Neural cell (in vitro differentiated cells): ENCODE measurements at regions not wholly inside any gene's neighbourhood (a gene's known extent, or its start where the extent isn't known, plus 50 kb on each side); places are given as distances from the start of the nearest gene placed in this dataset.

Experiments used
- H2AFZ ChIP-seq: fragments of 200-600, 300-800 bp; sonication (generic), shearing (Covaris generic); 2 replicates; pipeline ENCODE4 v1.6.0; 2014; ENCODE audit warnings: low read depth, mild to moderate bottlenecking, antibody characterized with exemption, low read length, moderate library complexity
- H3F3A ChIP-seq: fragments of 200-600 bp; shearing (Covaris generic); 2 replicates; pipeline ENCODE4 v1.6.1; 2016; ENCODE audit warnings: mild to moderate bottlenecking, moderate library complexity, mixed read lengths, antibody characterized with exemption, low read length; ENCODE audit not compliant: insufficient read depth, poor library complexity, severe bottlenecking
- H3K27ac ChIP-seq: fragments of 200-600, 300-800 bp; sonication (generic), shearing (Covaris generic); 2 replicates; pipeline ENCODE4 v1.5.1; 2014; ENCODE audit warnings: mild to moderate bottlenecking, low read length, moderate library complexity
- H3K27me3 ChIP-seq: fragments of 300-800, 200-600 bp; sonication (generic), shearing (Covaris generic); 2 replicates; pipeline ENCODE4 v1.6.0; 2014; ENCODE audit warnings: mild to moderate bottlenecking, low read depth, low read length, moderate library complexity; ENCODE audit not compliant: insufficient read depth
- H3K36me3 ChIP-seq: fragments of 300-800, 200-600 bp; sonication (generic), shearing (Covaris generic); 2 replicates; pipeline ENCODE4 v1.5.1; 2014; ENCODE audit warnings: mild to moderate bottlenecking, antibody characterized with exemption, low read length, moderate library complexity; ENCODE audit not compliant: insufficient read depth
- H3K4me2 ChIP-seq: fragments of 300-800, 200-600 bp; sonication (generic), shearing (Covaris generic); 2 replicates; pipeline ENCODE4 v1.6.0; 2014; ENCODE audit warnings: mild to moderate bottlenecking, low read length
- H3K4me3 ChIP-seq: fragments of 300-800, 200-600 bp; sonication (generic), shearing (Covaris generic); 2 replicates; pipeline ENCODE4 v1.5.1; 2014; ENCODE audit warnings: mild to moderate bottlenecking, low read length, moderate library complexity
- H3K79me2 ChIP-seq: fragments of 200-600 bp; shearing (Covaris generic); replicated peaks from 2 replicates; pipeline ENCODE4 v1.6.0; 2014; ENCODE audit warnings: mild to moderate bottlenecking, low read length, moderate library complexity; ENCODE audit not compliant: insufficient read depth
- H3K9ac ChIP-seq: fragments of 300-800, 200-600 bp; sonication (generic), shearing (Covaris generic); 2 replicates; pipeline ENCODE4 v1.6.1; 2016; ENCODE audit warnings: mild to moderate bottlenecking, low read length, mixed read lengths
- H3K9me2 ChIP-seq: fragments of 200-600 bp; shearing (Covaris generic); 2 replicates; pipeline ENCODE4 v1.6.1; 2016; ENCODE audit warnings: mild to moderate bottlenecking, low read length, mixed read lengths; ENCODE audit not compliant: insufficient read depth
- H3K9me3 ChIP-seq: fragments of 200-600, 300-800 bp; sonication (generic), shearing (Covaris generic); 2 replicates; pipeline ENCODE4 v1.6.1; 2016; ENCODE audit warnings: mild to moderate bottlenecking, mixed run types, low read length, moderate library complexity, mixed read lengths
- H4K20me1 ChIP-seq: fragments of 200-600 bp; shearing (Covaris generic); 2 replicates; pipeline ENCODE4 v1.6.1; 2016; ENCODE audit warnings: mild to moderate bottlenecking, mixed run types; ENCODE audit not compliant: insufficient read depth
- CTCF ChIP-seq: fragments of 450-650 bp; IDR thresholded peaks from 2 replicates; pipeline ENCODE4 v1.5.1; 2014; ENCODE audit warnings: antibody characterized with exemption, mild to moderate bottlenecking, moderate library complexity; ENCODE audit not compliant: poor library complexity, severe bottlenecking
- EP300 ChIP-seq: fragments of 450-650 bp; conservative IDR thresholded peaks from 2 replicates; pipeline ENCODE4 v1.6.1; 2014; ENCODE audit warnings: antibody characterized with exemption, mild to moderate bottlenecking, moderate library complexity; ENCODE audit not compliant: poor library complexity, severe bottlenecking
- EZH2 ChIP-seq: fragments of 200-600, 300-800 bp; shearing (Covaris generic), sonication (generic); IDR thresholded peaks from 2 replicates; pipeline ENCODE4 v1.6.1; 2014; ENCODE audit warnings: antibody characterized with exemption, low read length, borderline replicate concordance, mild to moderate bottlenecking; ENCODE audit not compliant: insufficient read depth, poor library complexity, severe bottlenecking
- MXI1 ChIP-seq: fragments of 450-650 bp; conservative IDR thresholded peaks from 2 replicates; pipeline ENCODE4 v1.6.1; 2014; ENCODE audit warnings: antibody characterized with exemption, mild to moderate bottlenecking; ENCODE audit not compliant: poor library complexity, severe bottlenecking
- POLR2AphosphoS5 ChIP-seq: IDR thresholded peaks from 2 replicates; pipeline ENCODE4 v1.6.1; 2012
- RAD21 ChIP-seq: fragments of 450-650 bp; conservative IDR thresholded peaks from 2 replicates; pipeline ENCODE4 v1.6.1; 2014; ENCODE audit warnings: antibody characterized with exemption, mild to moderate bottlenecking, moderate library complexity
- REST ChIP-seq: IDR thresholded peaks from 2 replicates; pipeline ENCODE4 v1.6.1; 2012; ENCODE audit warnings: borderline replicate concordance
- SMC3 ChIP-seq: fragments of 450-650 bp; conservative IDR thresholded peaks from 2 replicates; pipeline ENCODE4 v1.6.1; 2014; ENCODE audit warnings: antibody characterized with exemption, mild to moderate bottlenecking, moderate library complexity; ENCODE audit not compliant: poor library complexity
- TAF1 ChIP-seq: IDR thresholded peaks from 2 replicates; pipeline ENCODE4 v1.6.1; 2012; ENCODE audit warnings: low read depth

- Histone ChIP-seq H3K4me2 (no peak overlapping the region), H3K4me3 (no peak overlapping the region), H4K20me1 (no peaks in the 10 kb centered on the region), H3K27me3 (no peaks in the 10 kb centered on the region), H3K9me3 (no peaks in the 10 kb centered on the region), H3K36me3 (no peaks in the 10 kb centered on the region), H3K9me2 (no peaks in the 10 kb centered on the region), H3K9ac (no peak overlapping the region), H3F3A (no peaks in the 10 kb centered on the region), H3K79me2 (no peaks in the 10 kb centered on the region), H2AFZ (no peak overlapping the region), H3K27ac (no peak overlapping the region)
- no peak for TF ChIP-seq MXI1
- TF ChIP-seq TAF1: no peak
- TF ChIP-seq REST: no peak
Observed at GRCh38 chr14:21978999-21979314, 305.3 kb upstream of the OR4E1 start.

GRCh38 chr14:21978184-21978998 lies 304.8 kb upstream of the OR4E1 start:
- Histone ChIP-seq H3K27me3 (no peaks in the 10 kb centered on the region), H2AFZ (no peak overlapping the region), H3K9ac (no peak overlapping the region), H4K20me1 (no peaks in the 10 kb centered on the region), H3F3A (no peaks in the 10 kb centered on the region), H3K79me2 (no peaks in the 10 kb centered on the region), H3K9me2 (no peaks in the 10 kb centered on the region), H3K4me2 (no peak overlapping the region), H3K9me3 (no peaks in the 10 kb centered on the region), H3K36me3 (no peaks in the 10 kb centered on the region), H3K27ac (no peak overlapping the region), H3K4me3 (no peak overlapping the region)
- no peak for TF ChIP-seq TAF1
- peak; percentile 65 for TF ChIP-seq RAD21
- TF ChIP-seq SMC3: peak; percentile 44
- peak; percentile 67 for TF ChIP-seq CTCF

GRCh38 chr14:21974741-21975140 lies 301.1 kb upstream of the OR4E1 start:
- no peaks in the 10 kb centered on the region for H4K20me1 ChIP-seq
- H3K27ac ChIP-seq: no peak overlapping the region
- TF ChIP-seq SMC3: no peak
- no peak for TF ChIP-seq POLR2AphosphoS5
- TF ChIP-seq MXI1: no peak
- TF ChIP-seq EZH2: no peak
- TF ChIP-seq REST: no peak
- no peak for TF ChIP-seq EP300
- no peak for TF ChIP-seq TAF1
- TF ChIP-seq CTCF: no peak
- no peak for TF ChIP-seq RAD21
- H2AFZ ChIP-seq: no peak overlapping the region
- no peaks in the 10 kb centered on the region for H3K9me3 ChIP-seq
- no peaks in the 10 kb centered on the region for H3K36me3 ChIP-seq
- H3K27me3 ChIP-seq: no peaks in the 10 kb centered on the region
- H3K79me2 ChIP-seq: no peaks in the 10 kb centered on the region
- H3K4me3 ChIP-seq: no peak overlapping the region
- no peaks in the 10 kb centered on the region for H3F3A ChIP-seq
- H3K4me2 ChIP-seq: no peak overlapping the region
- H3K9ac ChIP-seq: no peak overlapping the region
- H3K9me2 ChIP-seq: no peaks in the 10 kb centered on the region
